Vagina (tissue), 2 donors: ENCODE measurements at regions not wholly inside any gene's neighbourhood (a gene's known extent, or its start where the extent isn't known, plus 50 kb on each side); places are given as distances from the start of the nearest gene placed in this dataset.

Source experiments
- POLR2A ChIP-seq, 2 donors: fragments of 450-650 bp; IDR thresholded peaks; one replicate each; pipeline ENCODE4 v1.6.1; 2017; ENCODE audit warnings: antibody characterized with exemption in 2 of 2, mild to moderate bottlenecking in 2 of 2, moderate library complexity in 2 of 2
- TF ChIP-seq, protein P1 (sequence below), 3 experiments: fragments of 450-650 bp in 2 of 3; fragments of 200-600 bp in 1 of 3; sonication (generic) in 1 of 3; IDR thresholded peaks; one replicate each; pipeline ENCODE4 v1.5.1; 2017 to 2019; ENCODE audit warnings: antibody characterized with exemption in 3 of 3, mild to moderate bottlenecking in 2 of 3, moderate library complexity in 2 of 3

DNA sequence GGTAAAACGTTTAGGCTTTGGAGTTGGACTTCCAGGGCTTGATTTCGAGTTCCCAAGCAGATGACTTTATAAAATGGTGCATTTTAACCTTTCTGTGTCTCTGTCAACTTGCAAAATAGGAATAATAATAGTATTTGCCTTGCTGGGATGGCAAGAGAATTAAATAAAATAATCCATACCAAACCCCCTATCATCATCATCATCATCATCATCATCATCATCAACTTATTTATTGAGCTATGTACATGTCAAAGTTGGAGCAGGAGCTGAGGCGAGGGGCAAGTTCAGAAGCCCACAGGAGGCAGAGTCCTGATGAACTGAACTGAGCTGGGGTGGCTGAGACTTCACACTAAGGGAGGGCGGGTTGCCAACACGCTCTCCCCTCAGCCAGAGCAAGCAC lies 51.7 kb upstream of the KCNMA1 start:
- no peak for TF ChIP-seq POLR2A (IDR thresholded peaks at IDR 0.05)
- TF ChIP-seq, protein P1, sequence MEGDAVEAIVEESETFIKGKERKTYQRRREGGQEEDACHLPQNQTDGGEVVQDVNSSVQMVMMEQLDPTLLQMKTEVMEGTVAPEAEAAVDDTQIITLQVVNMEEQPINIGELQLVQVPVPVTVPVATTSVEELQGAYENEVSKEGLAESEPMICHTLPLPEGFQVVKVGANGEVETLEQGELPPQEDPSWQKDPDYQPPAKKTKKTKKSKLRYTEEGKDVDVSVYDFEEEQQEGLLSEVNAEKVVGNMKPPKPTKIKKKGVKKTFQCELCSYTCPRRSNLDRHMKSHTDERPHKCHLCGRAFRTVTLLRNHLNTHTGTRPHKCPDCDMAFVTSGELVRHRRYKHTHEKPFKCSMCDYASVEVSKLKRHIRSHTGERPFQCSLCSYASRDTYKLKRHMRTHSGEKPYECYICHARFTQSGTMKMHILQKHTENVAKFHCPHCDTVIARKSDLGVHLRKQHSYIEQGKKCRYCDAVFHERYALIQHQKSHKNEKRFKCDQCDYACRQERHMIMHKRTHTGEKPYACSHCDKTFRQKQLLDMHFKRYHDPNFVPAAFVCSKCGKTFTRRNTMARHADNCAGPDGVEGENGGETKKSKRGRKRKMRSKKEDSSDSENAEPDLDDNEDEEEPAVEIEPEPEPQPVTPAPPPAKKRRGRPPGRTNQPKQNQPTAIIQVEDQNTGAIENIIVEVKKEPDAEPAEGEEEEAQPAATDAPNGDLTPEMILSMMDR (IDR thresholded peaks at IDR 0.05), result no peak
